ENCODE measurements at regions not wholly inside any gene's neighbourhood (a gene's known extent, or its start where the extent isn't known, plus 50 kb on each side); places are given as distances from the start of the nearest gene placed in this dataset.

GRCh38 chr2:163541943-163542342, 193.9 kb downstream of the FIGN start:
- H3K9me3 Mint-ChIP-seq, result peaks cover 0 to 1% (median 0%) of the 10 kb centered on the region in 7 donors
- no peak for DNase-seq
- H3K36me3 Mint-ChIP-seq, result no peaks in the 10 kb centered on the region
- no peak overlapping the region for H3K27ac Mint-ChIP-seq
- no peak for ATAC-seq (ENCODE audit: low read depth in 2 of 2)
- no peaks in the 10 kb centered on the region for H3K4me1 Mint-ChIP-seq
- H3K27me3 Mint-ChIP-seq, result no peaks in the 10 kb centered on the region
- no peak overlapping the region for H3K4me3 Mint-ChIP-seq

GRCh38 chr2:163541495-163541894, 194.3 kb downstream of the FIGN start:
- no peak for DNase-seq
- no peak for ATAC-seq (ENCODE audit: low read depth in 2 of 2)
- no peaks in the 10 kb centered on the region for H3K27me3 Mint-ChIP-seq
- no peaks in the 10 kb centered on the region for H3K4me1 Mint-ChIP-seq
- no peak overlapping the region for H3K27ac Mint-ChIP-seq
- no peak overlapping the region for H3K4me3 Mint-ChIP-seq
- H3K36me3 Mint-ChIP-seq, result no peaks in the 10 kb centered on the region
- H3K9me3 Mint-ChIP-seq, result peaks cover 0 to 1% (median 0%) of the 10 kb centered on the region in 7 donors

- Mint-ChIP-seq H3K4me1 (no peaks in the 10 kb centered on the region), H3K27me3 (peaks cover 0 to 11% (median 8%) of the 10 kb centered on the region in 3 donors), H3K27ac (no peak overlapping the region), H3K36me3 (no peaks in the 10 kb centered on the region), H3K9me3 (peaks cover 0 to 14% (median 7%) of the 10 kb centered on the region in 7 donors), H3K4me3 (no peak overlapping the region)
- ATAC-seq (ENCODE audit: low read depth in 2 of 2) (no peak), DNase-seq (no peak)
Measured at GRCh38 chr2:163528640-163529217, 207.1 kb downstream of the FIGN start.

- H3K27ac Mint-ChIP-seq, result no peak overlapping the region
- DNase-seq (no peak), ATAC-seq (ENCODE audit: low read depth in 2 of 2) (no peak)
- peaks cover 0 to 21% (median 8%) of the 10 kb centered on the region in 7 donors for H3K9me3 Mint-ChIP-seq
- H3K4me1 Mint-ChIP-seq, result no peaks in the 10 kb centered on the region
- no peak overlapping the region for H3K4me3 Mint-ChIP-seq
- peaks cover 0 to 11% (median 8%) of the 10 kb centered on the region in 3 donors for H3K27me3 Mint-ChIP-seq
- H3K36me3 Mint-ChIP-seq, result no peaks in the 10 kb centered on the region
Measured at GRCh38 chr2:163527381-163527780, 208.4 kb downstream of the FIGN start.

GRCh38 chr2:163518762-163519161, 217.0 kb downstream of the FIGN start:
- Mint-ChIP-seq H3K27me3 (peaks cover 3 to 10% (median 6%) of the 10 kb centered on the region in 3 donors), H3K36me3 (no peaks in the 10 kb centered on the region), H3K4me1 (no peaks in the 10 kb centered on the region), H3K27ac (no peak overlapping the region), H3K4me3 (no peak overlapping the region), H3K9me3 (peaks cover 0 to 7% (median 4%) of the 10 kb centered on the region in 7 donors)
- ATAC-seq (ENCODE audit: low read depth in 2 of 2), result no peak
- DNase-seq, result no peak

GRCh38 chr2:163515836-163516235, 220.0 kb downstream of the FIGN start:
- Mint-ChIP-seq H3K9me3 (peaks cover 2 to 13% (median 5%) of the 10 kb centered on the region in 7 donors), H3K4me1 (no peaks in the 10 kb centered on the region), H3K27ac (no peak overlapping the region), H3K4me3 (no peak overlapping the region), H3K36me3 (no peaks in the 10 kb centered on the region), H3K27me3 (peaks cover 3 to 10% (median 6%) of the 10 kb centered on the region in 3 donors)
- ATAC-seq (ENCODE audit: low read depth in 2 of 2) (no peak), DNase-seq (no peak)

- Mint-ChIP-seq H3K9me3 (peaks cover 0 to 5% (median 0%) of the 10 kb centered on the region in 7 donors), H3K27me3 (no peaks in the 10 kb centered on the region), H3K4me3 (no peak overlapping the region), H3K27ac (no peak overlapping the region), H3K36me3 (no peaks in the 10 kb centered on the region), H3K4me1 (no peaks in the 10 kb centered on the region)
- ATAC-seq (ENCODE audit: low read depth in 2 of 2), result no peak
- DNase-seq, result no peak
Measured at GRCh38 chr2:163505281-163505680, 230.5 kb downstream of the FIGN start.

- Mint-ChIP-seq H3K36me3 (peaks cover 0 to 2% of the 10 kb centered on the region in 2 donors), H3K27ac (no peak overlapping the region), H3K9me3 (peaks cover 0 to 14% (median 6%) of the 10 kb centered on the region in 7 donors), H3K4me1 (no peaks in the 10 kb centered on the region), H3K27me3 (peaks cover 4 to 20% (median 16%) of the 10 kb centered on the region in 3 donors), H3K4me3 (no peak overlapping the region)
- no peak for ATAC-seq (ENCODE audit: low read depth in 2 of 2)
- no peak for DNase-seq
Measured at GRCh38 chr2:163493359-163494298, 242.2 kb downstream of the FIGN start.

- DNase-seq (no peak), ATAC-seq (ENCODE audit: low read depth in 2 of 2) (no peak)
- H3K4me1 Mint-ChIP-seq, result no peaks in the 10 kb centered on the region
- no peak overlapping the region for H3K4me3 Mint-ChIP-seq
- peaks cover 0 to 2% (median 0%) of the 10 kb centered on the region in 7 donors for H3K9me3 Mint-ChIP-seq
- H3K36me3 Mint-ChIP-seq, result no peaks in the 10 kb centered on the region
- no peak overlapping the region for H3K27ac Mint-ChIP-seq
- H3K27me3 Mint-ChIP-seq, result peaks cover 0 to 15% (median 13%) of the 10 kb centered on the region in 3 donors
Measured at GRCh38 chr2:163491850-163492249, 244.0 kb downstream of the FIGN start.

- H3K9me3 Mint-ChIP-seq, result peaks cover 0 to 2% (median 0%) of the 10 kb centered on the region in 7 donors
- H3K36me3 Mint-ChIP-seq, result no peaks in the 10 kb centered on the region
- H3K27ac Mint-ChIP-seq, result no peak overlapping the region
- ATAC-seq (ENCODE audit: low read depth in 2 of 2) (no peak), DNase-seq (no peak)
- no peak overlapping the region for H3K4me3 Mint-ChIP-seq
- H3K4me1 Mint-ChIP-seq, result no peaks in the 10 kb centered on the region
- H3K27me3 Mint-ChIP-seq, result peaks cover 0 to 13% (median 6%) of the 10 kb centered on the region in 3 donors
Measured at GRCh38 chr2:163490281-163490680, 245.5 kb downstream of the FIGN start.

GRCh38 chr2:163481515-163481914, 254.3 kb downstream of the FIGN start:
- Mint-ChIP-seq H3K4me3 (no peak overlapping the region), H3K27me3 (peaks cover 0 to 10% (median 4%) of the 10 kb centered on the region in 3 donors), H3K36me3 (no peaks in the 10 kb centered on the region), H3K4me1 (no peaks in the 10 kb centered on the region), H3K27ac (no peak overlapping the region), H3K9me3 (peaks cover 0 to 16% (median 3%) of the 10 kb centered on the region in 7 donors)
- no peak for ATAC-seq (ENCODE audit: low read depth in 2 of 2)
- DNase-seq, result no peak

GRCh38 chr2:163479599-163479998, 256.2 kb downstream of the FIGN start:
- Mint-ChIP-seq H3K27ac (no peak overlapping the region), H3K27me3 (peaks cover 0 to 10% (median 4%) of the 10 kb centered on the region in 3 donors), H3K36me3 (no peaks in the 10 kb centered on the region), H3K4me1 (no peaks in the 10 kb centered on the region), H3K4me3 (no peak overlapping the region), H3K9me3 (peaks cover 0 to 16% (median 3%) of the 10 kb centered on the region in 7 donors)
- ATAC-seq (ENCODE audit: low read depth in 2 of 2) (no peak), DNase-seq (no peak)

- no peak for DNase-seq
Measured at GRCh38 chr2:163475815-163476214, 260.0 kb downstream of the FIGN start.

GRCh38 chr2:163474889-163475288, 260.9 kb downstream of the FIGN start:
- DNase-seq (no peak), ATAC-seq (ENCODE audit: low read depth in 2 of 2) (no peak)
- Mint-ChIP-seq H3K27ac (no peak overlapping the region), H3K36me3 (no peaks in the 10 kb centered on the region), H3K4me1 (no peaks in the 10 kb centered on the region), H3K9me3 (peaks cover 0 to 16% (median 3%) of the 10 kb centered on the region in 7 donors), H3K4me3 (no peak overlapping the region), H3K27me3 (peaks cover 0 to 10% (median 4%) of the 10 kb centered on the region in 3 donors)

More at GRCh38 chr2:163475815-163476214, 260.0 kb downstream of the FIGN start:
- Mint-ChIP-seq H3K9me3 (peaks cover 0 to 16% (median 3%) of the 10 kb centered on the region in 7 donors), H3K4me3 (no peak overlapping the region), H3K27me3 (peaks cover 0 to 10% (median 4%) of the 10 kb centered on the region in 3 donors), H3K36me3 (no peaks in the 10 kb centered on the region), H3K27ac (no peak overlapping the region), H3K4me1 (no peaks in the 10 kb centered on the region)
- ATAC-seq (ENCODE audit: low read depth in 2 of 2), result no peak

Data from naive B cell (primary cell).